Endothelial cell of umbilical vein (primary cell): ENCODE measurements at regions not wholly inside any gene's neighbourhood (a gene's known extent, or its start where the extent isn't known, plus 50 kb on each side); places are given as distances from the start of the nearest gene placed in this dataset.

Source experiments
- CTCF ChIP-seq, 2 donors: IDR thresholded peaks; 1 replicate in 1 of 2; 2 replicates in 1 of 2; pipeline ENCODE4 v1.5.1; 2011; ENCODE audit warnings: low read length in 2 of 2, mild to moderate bottlenecking in 2 of 2, moderate library complexity in 2 of 2, control low read depth in 1 of 2, inconsistent platforms in 1 of 2, low read depth in 1 of 2; ENCODE audit not compliant: insufficient read depth in 1 of 2; ENCODE audit errors: extremely low read depth in 1 of 2
- EZH2 ChIP-seq: IDR thresholded peaks from 2 replicates; pipeline ENCODE4 v1.6.1; 2012; ENCODE audit warnings: borderline replicate concordance, low read depth, mild to moderate bottlenecking, moderate library complexity, low read length, inconsistent platforms; ENCODE audit not compliant: severe bottlenecking
- FOS ChIP-seq: IDR thresholded peaks from 2 replicates; pipeline ENCODE4 v1.6.1; 2011; ENCODE audit warnings: mild to moderate bottlenecking, low read length, moderate library complexity, borderline replicate concordance; ENCODE audit not compliant: insufficient read depth
- POLR2A ChIP-seq: IDR thresholded peaks from 2 replicates; pipeline ENCODE4 v1.6.1; 2012; ENCODE audit warnings: low read depth, mild to moderate bottlenecking, control low read depth, low read length
- POLR2AphosphoS5 ChIP-seq: IDR thresholded peaks from 2 replicates; pipeline ENCODE4 v1.6.1; 2012; ENCODE audit warnings: low read depth, mild to moderate bottlenecking, control low read depth, low read length, moderate library complexity; ENCODE audit not compliant: insufficient read depth

- TF ChIP-seq FOS (no peak), POLR2A (no peak), CTCF (IDR thresholded peaks at IDR 0.05; ENCODE audit: extremely low read depth in 1 of 2, insufficient read depth in 1 of 2, low read depth in 1 of 2, low read length in 2 of 2) (no peak), POLR2AphosphoS5 (no peak), EZH2 (no peak)
Measured at GRCh38 chr14:47763188-47763854, 87.9 kb upstream of the MDGA2 start.
